Fibroblast of skin of abdomen (primary cell): ENCODE measurements at regions not wholly inside any gene's neighbourhood (a gene's known extent, or its start where the extent isn't known, plus 50 kb on each side); places are given as distances from the start of the nearest gene placed in this dataset.
A peak's percentile ranks its signal among the peaks of the same experiment; 100 is the strongest.

Experiments used
- DNase-seq: peaks from one replicate; pipeline ENCODE4 v3.0.0-alpha.2; 2013

- DNase-seq, result no peak
Observed at GRCh38 chr4:74878323-74878722, 54.6 kb upstream of the PARM1 start.

- DNase-seq, result no peak
Observed at GRCh38 chr4:74875451-74875850, 57.5 kb upstream of the PARM1 start.

- DNase-seq, result peak; percentile 68
Observed at GRCh38 chr4:74874753-74875367, 58.1 kb upstream of the PARM1 start.

- DNase-seq, result peak; percentile 4
Observed at GRCh38 chr4:74873545-74874301, 59.2 kb upstream of the PARM1 start.

GRCh38 chr4:74858921-74859562 is 64.7 kb upstream of the BTC start:
- peak; percentile 66 for DNase-seq

GRCh38 chr4:74855879-74856278 is 61.6 kb upstream of the BTC start:
- no peak for DNase-seq

- no peak for DNase-seq
Observed at GRCh38 chr4:74848774-74849173, 54.5 kb upstream of the BTC start.

- no peak for DNase-seq
Observed at GRCh38 chr4:74845834-74846233, 51.5 kb upstream of the BTC start.
